Gastroesophageal sphincter (tissue), 4 donors: ENCODE measurements at regions not wholly inside any gene's neighbourhood (a gene's known extent, or its start where the extent isn't known, plus 50 kb on each side); places are given as distances from the start of the nearest gene placed in this dataset.

Experiments used
- ATAC-seq: fragments of 150-250 bp; one replicate; pipeline ENCODE4 v1.9.1; 2016; ENCODE audit warnings: mild to moderate bottlenecking, moderate library complexity
- H3K27ac ChIP-seq, 4 donors: fragments of 200-600 bp; sonication (generic) in 3 of 4; 1 replicate in 3 of 4; 2 replicates in 1 of 4; pipeline ENCODE4 v1.5.1; 2016 to 2019
- H3K27me3 ChIP-seq: fragments of 200-600 bp; sonication (generic); one replicate; pipeline ENCODE4 v1.5.1; 2019
- H3K36me3 ChIP-seq, 2 donors: fragments of 200-600 bp; sonication (generic); one replicate each; pipeline ENCODE4 v1.5.1; 2019; ENCODE audit warnings: control low read depth in 1 of 2
- H3K4me1 ChIP-seq, 3 donors: fragments of 200-600 bp; sonication (generic); 1 replicate in 2 of 3; 2 replicates in 1 of 3; pipeline ENCODE4 v1.5.1; 2016 to 2019; ENCODE audit warnings: control low read depth in 2 of 3
- H3K4me3 ChIP-seq, 2 donors: fragments of 200-600 bp; sonication (generic); one replicate each; pipeline ENCODE4 v1.5.1; 2019; ENCODE audit warnings: mild to moderate bottlenecking in 1 of 2, moderate library complexity in 1 of 2
- H3K9me3 ChIP-seq, 3 donors: fragments of 200-600 bp; sonication (generic); one replicate each; pipeline ENCODE4 v1.5.1; 2017 to 2019; ENCODE audit warnings: control low read depth in 2 of 3
- EP300 ChIP-seq: sonication (generic); formaldehyde crosslinking; IDR thresholded peaks from one replicate; pipeline ENCODE4 v1.6.1; 2017; ENCODE audit warnings: antibody characterized with exemption, mild to moderate bottlenecking
- POLR2A ChIP-seq, 2 donors: fragments of 450-650 bp; IDR thresholded peaks; one replicate each; pipeline ENCODE4 v1.6.1; 2017; ENCODE audit warnings: antibody characterized with exemption in 2 of 2, mild to moderate bottlenecking in 2 of 2, moderate library complexity in 1 of 2
- POLR2AphosphoS5 ChIP-seq: sonication (generic); formaldehyde crosslinking; IDR thresholded peaks from one replicate; pipeline ENCODE4 v1.6.1; 2017; ENCODE audit warnings: antibody characterized with exemption
- WGBS, 2 donors: methylation state at CpG; one replicate each; pipeline ENCODE4 v1.1.5; 2018; ENCODE audit warnings: low coverage in 1 of 2; 5-methylcytosine and 5-hydroxymethylcytosine counted together
- TF ChIP-seq, protein P1 (sequence below), 4 experiments: fragments of 200-600 bp in 2 of 4; fragments of 450-650 bp in 2 of 4; sonication (generic) in 1 of 4; IDR thresholded peaks; one replicate each; pipeline ENCODE4 v1.5.1; 2017 to 2019; ENCODE audit warnings: antibody characterized with exemption in 4 of 4, mild to moderate bottlenecking in 2 of 4, moderate library complexity in 2 of 4

DNA sequence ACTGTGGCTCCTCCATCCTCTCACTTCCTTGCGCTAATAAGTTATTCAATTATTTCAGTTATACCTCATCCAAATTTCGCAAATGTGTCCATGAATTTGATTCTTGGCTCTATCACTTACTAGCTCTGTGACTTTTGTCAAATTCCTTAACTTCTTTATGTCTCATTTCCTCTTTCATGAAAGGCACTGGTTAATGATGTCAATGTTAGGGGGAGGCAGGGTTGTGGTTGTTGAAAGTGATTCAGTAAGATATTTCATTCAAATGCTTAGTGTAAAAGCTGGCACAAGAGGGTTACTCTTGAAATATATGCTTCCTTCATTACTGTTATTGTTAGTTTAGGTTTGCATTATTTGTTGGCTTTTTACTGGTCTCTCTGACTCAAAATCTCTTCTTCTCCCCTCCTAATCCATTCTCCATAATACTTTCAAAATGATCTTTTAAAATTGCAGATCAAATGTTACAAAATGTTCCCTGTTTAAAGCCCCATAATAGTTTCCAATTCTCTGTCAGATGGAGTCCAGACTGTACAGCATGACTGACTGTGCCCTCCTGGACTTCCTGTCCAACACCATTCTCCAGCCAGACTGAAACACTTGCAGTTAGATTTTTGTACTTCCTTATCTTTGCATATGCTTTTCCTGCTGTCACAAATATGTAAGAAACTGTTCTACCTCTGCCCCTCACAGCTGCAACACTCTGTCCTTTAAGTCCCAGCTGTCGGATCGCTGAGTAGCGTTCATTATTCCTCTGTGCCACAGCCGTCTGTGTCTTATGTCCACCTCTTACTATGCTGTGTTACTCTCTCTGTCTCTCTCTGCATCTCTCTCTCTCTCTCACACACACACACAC is 510.6 kb upstream of the RAG2 start:
- ATAC-seq = no peak
- Histone ChIP-seq H3K4me1 (no peaks in the 10 kb centered on the region), H3K27me3 (no peaks in the 10 kb centered on the region), H3K9me3 (no peaks in the 10 kb centered on the region), H3K4me3 (no peak overlapping the region), H3K36me3 (no peaks in the 10 kb centered on the region), H3K27ac (no peak overlapping the region)
- 40 to 65% methylated on average over 3 to 6 of the region's 6 CpGs for WGBS, 2 donors
- TF ChIP-seq, protein P1, sequence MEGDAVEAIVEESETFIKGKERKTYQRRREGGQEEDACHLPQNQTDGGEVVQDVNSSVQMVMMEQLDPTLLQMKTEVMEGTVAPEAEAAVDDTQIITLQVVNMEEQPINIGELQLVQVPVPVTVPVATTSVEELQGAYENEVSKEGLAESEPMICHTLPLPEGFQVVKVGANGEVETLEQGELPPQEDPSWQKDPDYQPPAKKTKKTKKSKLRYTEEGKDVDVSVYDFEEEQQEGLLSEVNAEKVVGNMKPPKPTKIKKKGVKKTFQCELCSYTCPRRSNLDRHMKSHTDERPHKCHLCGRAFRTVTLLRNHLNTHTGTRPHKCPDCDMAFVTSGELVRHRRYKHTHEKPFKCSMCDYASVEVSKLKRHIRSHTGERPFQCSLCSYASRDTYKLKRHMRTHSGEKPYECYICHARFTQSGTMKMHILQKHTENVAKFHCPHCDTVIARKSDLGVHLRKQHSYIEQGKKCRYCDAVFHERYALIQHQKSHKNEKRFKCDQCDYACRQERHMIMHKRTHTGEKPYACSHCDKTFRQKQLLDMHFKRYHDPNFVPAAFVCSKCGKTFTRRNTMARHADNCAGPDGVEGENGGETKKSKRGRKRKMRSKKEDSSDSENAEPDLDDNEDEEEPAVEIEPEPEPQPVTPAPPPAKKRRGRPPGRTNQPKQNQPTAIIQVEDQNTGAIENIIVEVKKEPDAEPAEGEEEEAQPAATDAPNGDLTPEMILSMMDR (IDR thresholded peaks at IDR 0.05) = no peak
- TF ChIP-seq EP300 (no peak), POLR2AphosphoS5 (no peak), POLR2A (IDR thresholded peaks at IDR 0.05) (no peak)

DNA sequence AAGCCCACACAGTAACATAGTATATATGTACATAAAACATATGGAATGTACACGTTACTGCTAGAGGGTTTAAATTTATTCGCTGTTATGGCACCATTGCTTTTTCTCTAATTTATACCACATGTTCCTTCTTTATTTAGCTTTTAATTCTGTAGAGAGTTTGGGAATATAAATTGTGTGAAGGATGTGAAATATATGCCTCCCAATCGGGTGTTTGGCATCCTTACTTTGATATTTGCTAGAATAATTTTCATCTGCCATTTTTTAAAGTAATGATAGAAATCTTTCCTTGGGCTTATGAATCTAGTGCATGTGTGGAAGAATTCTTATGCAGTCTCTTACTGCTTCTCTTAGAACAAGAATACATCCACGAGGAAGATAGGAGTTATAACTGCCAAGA is 509.8 kb upstream of the RAG2 start:
- Histone ChIP-seq H3K4me1 (no peaks in the 10 kb centered on the region), H3K27me3 (no peaks in the 10 kb centered on the region), H3K4me3 (no peak overlapping the region), H3K9me3 (no peaks in the 10 kb centered on the region), H3K36me3 (no peaks in the 10 kb centered on the region), H3K27ac (no peak overlapping the region)
- TF ChIP-seq EP300 = no peak
- TF ChIP-seq POLR2A (IDR thresholded peaks at IDR 0.05) = no peak
- no peak for TF ChIP-seq POLR2AphosphoS5
- TF ChIP-seq, protein P1 (IDR thresholded peaks at IDR 0.05) = no peak
- no peak for ATAC-seq
- WGBS, 2 donors = 56 to 70% methylated on average over 4 of the region's 4 CpGs

DNA sequence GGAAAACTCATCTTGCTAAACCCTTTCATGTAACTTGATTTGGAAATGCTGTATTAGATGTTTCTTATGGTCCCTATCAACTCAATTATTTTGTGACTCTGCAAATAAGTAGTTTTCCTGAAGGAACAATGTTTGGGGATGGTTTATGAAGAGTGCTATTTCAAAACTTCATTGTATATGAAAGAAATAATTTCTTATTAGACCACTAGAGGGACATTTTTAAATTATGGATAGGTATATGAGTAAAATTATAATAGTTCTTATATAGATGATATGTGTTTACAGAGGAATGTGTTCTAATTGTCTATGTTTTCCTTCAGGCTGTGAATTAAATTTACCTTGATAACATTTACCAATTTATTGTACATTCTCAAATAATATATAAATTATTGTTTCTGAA is 509.4 kb upstream of the RAG2 start:
- H3K27ac ChIP-seq = no peak overlapping the region
- no peaks in the 10 kb centered on the region for H3K36me3 ChIP-seq
- no peak overlapping the region for H3K4me3 ChIP-seq
- no peaks in the 10 kb centered on the region for H3K4me1 ChIP-seq
- ATAC-seq = no peak
- no peaks in the 10 kb centered on the region for H3K9me3 ChIP-seq
- no peaks in the 10 kb centered on the region for H3K27me3 ChIP-seq
- TF ChIP-seq EP300 (no peak), POLR2AphosphoS5 (no peak), POLR2A (IDR thresholded peaks at IDR 0.05) (no peak)
- TF ChIP-seq, protein P1 (IDR thresholded peaks at IDR 0.05) = no peak

DNA sequence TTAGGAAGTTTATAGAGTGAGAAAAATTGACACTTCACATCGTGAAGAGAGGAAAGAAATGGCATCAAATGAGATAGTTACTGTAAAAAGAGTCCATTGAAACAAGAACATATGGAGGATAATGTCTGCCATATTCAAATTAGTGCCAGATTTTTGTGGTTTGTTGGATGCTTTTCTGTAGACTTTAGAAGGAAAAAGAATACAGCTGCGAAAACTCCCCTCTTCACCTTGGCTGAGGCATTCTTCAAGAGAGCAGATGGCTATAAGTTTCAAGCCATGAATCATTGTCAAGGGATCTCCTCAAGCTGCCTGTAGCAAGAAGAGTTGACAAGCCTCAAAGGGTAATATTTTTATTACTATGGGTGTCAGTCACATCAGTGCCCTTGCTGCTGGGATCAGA is 507.4 kb upstream of the RAG2 start:
- H3K27ac ChIP-seq = no peak overlapping the region
- no peak overlapping the region for H3K4me3 ChIP-seq
- no peaks in the 10 kb centered on the region for H3K9me3 ChIP-seq
- 48 to 63% methylated on average over 2 of the region's 2 CpGs for WGBS, 2 donors
- TF ChIP-seq, protein P1 (IDR thresholded peaks at IDR 0.05) = no peak
- no peak for TF ChIP-seq POLR2AphosphoS5
- no peak for TF ChIP-seq EP300
- TF ChIP-seq POLR2A (IDR thresholded peaks at IDR 0.05) = no peak
- H3K36me3 ChIP-seq = no peaks in the 10 kb centered on the region
- H3K4me1 ChIP-seq = no peaks in the 10 kb centered on the region
- ATAC-seq = no peak
- no peaks in the 10 kb centered on the region for H3K27me3 ChIP-seq

DNA sequence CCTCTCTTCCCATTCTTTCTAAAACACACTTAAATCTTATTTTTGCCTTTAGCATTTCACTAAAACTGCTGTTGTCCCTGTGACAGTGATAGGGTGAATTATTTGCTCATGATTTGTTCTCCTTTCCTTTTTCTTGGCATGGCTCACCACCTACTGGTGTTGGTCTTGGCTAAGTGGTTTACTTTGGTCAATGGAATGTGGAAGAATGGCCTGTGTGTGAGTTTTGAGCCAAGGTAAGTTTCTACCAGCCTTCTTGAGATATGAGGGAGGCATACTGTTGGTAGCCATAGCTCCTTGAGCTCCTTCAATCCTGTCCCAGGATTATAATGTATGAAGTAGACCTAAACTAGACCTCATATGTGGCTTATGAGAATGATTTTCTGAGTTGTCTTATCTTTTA is 506.3 kb upstream of the RAG2 start:
- no peak for TF ChIP-seq POLR2AphosphoS5
- TF ChIP-seq, protein P1 (IDR thresholded peaks at IDR 0.05) = no peak
- no peak for TF ChIP-seq POLR2A (IDR thresholded peaks at IDR 0.05)
- TF ChIP-seq EP300 = no peak
- Histone ChIP-seq H3K9me3 (no peaks in the 10 kb centered on the region), H3K27ac (no peak overlapping the region), H3K4me1 (no peaks in the 10 kb centered on the region), H3K36me3 (no peaks in the 10 kb centered on the region), H3K27me3 (no peaks in the 10 kb centered on the region), H3K4me3 (no peak overlapping the region)
- no peak for ATAC-seq
